Neural cell (in vitro differentiated cells): ENCODE measurements at regions not wholly inside any gene's neighbourhood (a gene's known extent, or its start where the extent isn't known, plus 50 kb on each side); places are given as distances from the start of the nearest gene placed in this dataset.
A peak's percentile ranks its signal among the peaks of the same experiment; 100 is the strongest.

Experiments used
- H2AFZ ChIP-seq: fragments of 200-600, 300-800 bp; sonication (generic), shearing (Covaris generic); 2 replicates; pipeline ENCODE4 v1.6.0; 2014; ENCODE audit warnings: low read depth, mild to moderate bottlenecking, antibody characterized with exemption, low read length, moderate library complexity
- H3F3A ChIP-seq: fragments of 200-600 bp; shearing (Covaris generic); 2 replicates; pipeline ENCODE4 v1.6.1; 2016; ENCODE audit warnings: mild to moderate bottlenecking, moderate library complexity, mixed read lengths, antibody characterized with exemption, low read length; ENCODE audit not compliant: insufficient read depth, poor library complexity, severe bottlenecking
- H3K27ac ChIP-seq: fragments of 200-600, 300-800 bp; sonication (generic), shearing (Covaris generic); 2 replicates; pipeline ENCODE4 v1.5.1; 2014; ENCODE audit warnings: mild to moderate bottlenecking, low read length, moderate library complexity
- H3K27me3 ChIP-seq: fragments of 300-800, 200-600 bp; sonication (generic), shearing (Covaris generic); 2 replicates; pipeline ENCODE4 v1.6.0; 2014; ENCODE audit warnings: mild to moderate bottlenecking, low read depth, low read length, moderate library complexity; ENCODE audit not compliant: insufficient read depth
- H3K36me3 ChIP-seq: fragments of 300-800, 200-600 bp; sonication (generic), shearing (Covaris generic); 2 replicates; pipeline ENCODE4 v1.5.1; 2014; ENCODE audit warnings: mild to moderate bottlenecking, antibody characterized with exemption, low read length, moderate library complexity; ENCODE audit not compliant: insufficient read depth
- H3K4me2 ChIP-seq: fragments of 300-800, 200-600 bp; sonication (generic), shearing (Covaris generic); 2 replicates; pipeline ENCODE4 v1.6.0; 2014; ENCODE audit warnings: mild to moderate bottlenecking, low read length
- H3K4me3 ChIP-seq: fragments of 300-800, 200-600 bp; sonication (generic), shearing (Covaris generic); 2 replicates; pipeline ENCODE4 v1.5.1; 2014; ENCODE audit warnings: mild to moderate bottlenecking, low read length, moderate library complexity
- H3K79me2 ChIP-seq: fragments of 200-600 bp; shearing (Covaris generic); replicated peaks from 2 replicates; pipeline ENCODE4 v1.6.0; 2014; ENCODE audit warnings: mild to moderate bottlenecking, low read length, moderate library complexity; ENCODE audit not compliant: insufficient read depth
- H3K9ac ChIP-seq: fragments of 300-800, 200-600 bp; sonication (generic), shearing (Covaris generic); 2 replicates; pipeline ENCODE4 v1.6.1; 2016; ENCODE audit warnings: mild to moderate bottlenecking, low read length, mixed read lengths
- H3K9me2 ChIP-seq: fragments of 200-600 bp; shearing (Covaris generic); 2 replicates; pipeline ENCODE4 v1.6.1; 2016; ENCODE audit warnings: mild to moderate bottlenecking, low read length, mixed read lengths; ENCODE audit not compliant: insufficient read depth
- H3K9me3 ChIP-seq: fragments of 200-600, 300-800 bp; sonication (generic), shearing (Covaris generic); 2 replicates; pipeline ENCODE4 v1.6.1; 2016; ENCODE audit warnings: mild to moderate bottlenecking, mixed run types, low read length, moderate library complexity, mixed read lengths
- H4K20me1 ChIP-seq: fragments of 200-600 bp; shearing (Covaris generic); 2 replicates; pipeline ENCODE4 v1.6.1; 2016; ENCODE audit warnings: mild to moderate bottlenecking, mixed run types; ENCODE audit not compliant: insufficient read depth
- CTCF ChIP-seq: fragments of 450-650 bp; IDR thresholded peaks from 2 replicates; pipeline ENCODE4 v1.5.1; 2014; ENCODE audit warnings: antibody characterized with exemption, mild to moderate bottlenecking, moderate library complexity; ENCODE audit not compliant: poor library complexity, severe bottlenecking
- EP300 ChIP-seq: fragments of 450-650 bp; conservative IDR thresholded peaks from 2 replicates; pipeline ENCODE4 v1.6.1; 2014; ENCODE audit warnings: antibody characterized with exemption, mild to moderate bottlenecking, moderate library complexity; ENCODE audit not compliant: poor library complexity, severe bottlenecking
- EZH2 ChIP-seq: fragments of 200-600, 300-800 bp; shearing (Covaris generic), sonication (generic); IDR thresholded peaks from 2 replicates; pipeline ENCODE4 v1.6.1; 2014; ENCODE audit warnings: antibody characterized with exemption, low read length, borderline replicate concordance, mild to moderate bottlenecking; ENCODE audit not compliant: insufficient read depth, poor library complexity, severe bottlenecking
- MXI1 ChIP-seq: fragments of 450-650 bp; conservative IDR thresholded peaks from 2 replicates; pipeline ENCODE4 v1.6.1; 2014; ENCODE audit warnings: antibody characterized with exemption, mild to moderate bottlenecking; ENCODE audit not compliant: poor library complexity, severe bottlenecking
- POLR2AphosphoS5 ChIP-seq: IDR thresholded peaks from 2 replicates; pipeline ENCODE4 v1.6.1; 2012
- RAD21 ChIP-seq: fragments of 450-650 bp; conservative IDR thresholded peaks from 2 replicates; pipeline ENCODE4 v1.6.1; 2014; ENCODE audit warnings: antibody characterized with exemption, mild to moderate bottlenecking, moderate library complexity
- REST ChIP-seq: IDR thresholded peaks from 2 replicates; pipeline ENCODE4 v1.6.1; 2012; ENCODE audit warnings: borderline replicate concordance
- SMC3 ChIP-seq: fragments of 450-650 bp; conservative IDR thresholded peaks from 2 replicates; pipeline ENCODE4 v1.6.1; 2014; ENCODE audit warnings: antibody characterized with exemption, mild to moderate bottlenecking, moderate library complexity; ENCODE audit not compliant: poor library complexity
- TAF1 ChIP-seq: IDR thresholded peaks from 2 replicates; pipeline ENCODE4 v1.6.1; 2012; ENCODE audit warnings: low read depth

GRCh38 chr2:187994464-187995331 is 297.0 kb upstream of the GULP1 start:
- H4K20me1 ChIP-seq = no peaks in the 10 kb centered on the region
- H3K4me2 ChIP-seq = no peak overlapping the region
- H3K9ac ChIP-seq = no peak overlapping the region
- H2AFZ ChIP-seq = no peak overlapping the region
- no peak overlapping the region for H3K27ac ChIP-seq
- H3K36me3 ChIP-seq = no peaks in the 10 kb centered on the region
- H3K27me3 ChIP-seq = no peaks in the 10 kb centered on the region
- H3K9me3 ChIP-seq = no peaks in the 10 kb centered on the region
- H3K4me3 ChIP-seq = no peak overlapping the region
- H3F3A ChIP-seq = peaks cover 4% of the 10 kb centered on the region
- H3K79me2 ChIP-seq = no peaks in the 10 kb centered on the region
- no peaks in the 10 kb centered on the region for H3K9me2 ChIP-seq
- no peak for TF ChIP-seq EZH2
- TF ChIP-seq EP300 = peak; percentile 35
- TF ChIP-seq MXI1 = no peak
- no peak for TF ChIP-seq REST

GRCh38 chr2:187995556-187995955 is 296.1 kb upstream of the GULP1 start:
- Histone ChIP-seq H3K36me3 (no peaks in the 10 kb centered on the region), H3K79me2 (no peaks in the 10 kb centered on the region), H3F3A (peaks cover 4% of the 10 kb centered on the region), H2AFZ (no peak overlapping the region), H3K9me3 (no peaks in the 10 kb centered on the region), H4K20me1 (no peaks in the 10 kb centered on the region), H3K4me2 (no peak overlapping the region), H3K27ac (no peak overlapping the region), H3K9me2 (no peaks in the 10 kb centered on the region), H3K9ac (no peak overlapping the region), H3K27me3 (no peaks in the 10 kb centered on the region), H3K4me3 (no peak overlapping the region)
- TF ChIP-seq POLR2AphosphoS5 = no peak
- TF ChIP-seq RAD21 = no peak
- TF ChIP-seq TAF1 = no peak
- TF ChIP-seq SMC3 = no peak

- no peak overlapping the region for H3K9ac ChIP-seq
- H3F3A ChIP-seq = peaks cover 4% of the 10 kb centered on the region
- H3K9me3 ChIP-seq = no peaks in the 10 kb centered on the region
- H2AFZ ChIP-seq = no peak overlapping the region
- H3K27me3 ChIP-seq = no peaks in the 10 kb centered on the region
- no peak overlapping the region for H3K4me3 ChIP-seq
- no peak overlapping the region for H3K27ac ChIP-seq
- no peaks in the 10 kb centered on the region for H3K9me2 ChIP-seq
- TF ChIP-seq EZH2 = no peak
- TF ChIP-seq CTCF = no peak
- TF ChIP-seq SMC3 = no peak
- no peak for TF ChIP-seq EP300
- no peak for TF ChIP-seq RAD21
- no peak for TF ChIP-seq REST
- TF ChIP-seq TAF1 = no peak
- no peak for TF ChIP-seq MXI1
- TF ChIP-seq POLR2AphosphoS5 = no peak
- no peak overlapping the region for H3K4me2 ChIP-seq
- H4K20me1 ChIP-seq = no peaks in the 10 kb centered on the region
- no peaks in the 10 kb centered on the region for H3K79me2 ChIP-seq
- no peaks in the 10 kb centered on the region for H3K36me3 ChIP-seq
Measured at GRCh38 chr2:187996630-187997029, 295.0 kb upstream of the GULP1 start.
